ENCODE measurements at regions not wholly inside any gene's neighbourhood (a gene's known extent, or its start where the extent isn't known, plus 50 kb on each side); places are given as distances from the start of the nearest gene placed in this dataset.

GRCh38 chr10:94101894-94102293, 108.2 kb downstream of the PLCE1 start:
- DNase-seq, result no peak
- Mint-ChIP-seq H3K4me3 (ENCODE audit: unreplicated experiment) (no peak overlapping the region), H3K4me1 (ENCODE audit: low read depth, unreplicated experiment) (no peaks in the 10 kb centered on the region), H3K36me3 (ENCODE audit: unreplicated experiment) (no peaks in the 10 kb centered on the region), H3K27me3 (ENCODE audit: unreplicated experiment) (peaks cover 4% of the 10 kb centered on the region), H3K27ac (ENCODE audit: unreplicated experiment) (no peak overlapping the region), H3K9me3 (ENCODE audit: unreplicated experiment) (peaks cover 2% of the 10 kb centered on the region)
- TF ChIP-seq, protein P1, sequence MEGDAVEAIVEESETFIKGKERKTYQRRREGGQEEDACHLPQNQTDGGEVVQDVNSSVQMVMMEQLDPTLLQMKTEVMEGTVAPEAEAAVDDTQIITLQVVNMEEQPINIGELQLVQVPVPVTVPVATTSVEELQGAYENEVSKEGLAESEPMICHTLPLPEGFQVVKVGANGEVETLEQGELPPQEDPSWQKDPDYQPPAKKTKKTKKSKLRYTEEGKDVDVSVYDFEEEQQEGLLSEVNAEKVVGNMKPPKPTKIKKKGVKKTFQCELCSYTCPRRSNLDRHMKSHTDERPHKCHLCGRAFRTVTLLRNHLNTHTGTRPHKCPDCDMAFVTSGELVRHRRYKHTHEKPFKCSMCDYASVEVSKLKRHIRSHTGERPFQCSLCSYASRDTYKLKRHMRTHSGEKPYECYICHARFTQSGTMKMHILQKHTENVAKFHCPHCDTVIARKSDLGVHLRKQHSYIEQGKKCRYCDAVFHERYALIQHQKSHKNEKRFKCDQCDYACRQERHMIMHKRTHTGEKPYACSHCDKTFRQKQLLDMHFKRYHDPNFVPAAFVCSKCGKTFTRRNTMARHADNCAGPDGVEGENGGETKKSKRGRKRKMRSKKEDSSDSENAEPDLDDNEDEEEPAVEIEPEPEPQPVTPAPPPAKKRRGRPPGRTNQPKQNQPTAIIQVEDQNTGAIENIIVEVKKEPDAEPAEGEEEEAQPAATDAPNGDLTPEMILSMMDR (IDR thresholded peaks at IDR 0.05; ENCODE audit: partially characterized antibody, unreplicated experiment), result no peak

DNA sequence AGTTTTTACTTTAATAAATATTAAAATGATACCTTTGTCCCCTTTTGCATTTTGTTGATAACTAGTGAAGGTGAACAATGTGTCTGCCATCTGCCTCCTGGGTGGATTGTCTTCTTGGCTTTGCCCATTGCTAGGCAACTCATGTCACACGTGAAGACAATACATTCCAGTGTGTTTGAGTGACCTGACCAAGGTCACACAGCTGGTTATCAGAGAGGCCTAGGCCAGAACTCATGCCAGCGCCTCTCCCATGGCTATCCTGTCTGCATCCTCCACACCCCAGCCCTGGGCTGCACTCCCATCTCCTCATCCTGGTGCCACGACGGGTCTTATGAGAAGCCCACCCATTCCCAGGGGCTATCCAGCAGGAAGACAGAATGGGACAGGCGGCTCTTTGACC, 108.7 kb downstream of the PLCE1 start:
- Mint-ChIP-seq H3K9me3 (ENCODE audit: unreplicated experiment) (peaks cover 2% of the 10 kb centered on the region), H3K4me1 (ENCODE audit: low read depth, unreplicated experiment) (no peaks in the 10 kb centered on the region), H3K27ac (ENCODE audit: unreplicated experiment) (no peak overlapping the region), H3K27me3 (ENCODE audit: unreplicated experiment) (peaks cover 4% of the 10 kb centered on the region), H3K4me3 (ENCODE audit: unreplicated experiment) (no peak overlapping the region), H3K36me3 (ENCODE audit: unreplicated experiment) (no peaks in the 10 kb centered on the region)
- no peak for DNase-seq
- TF ChIP-seq, protein P1 (IDR thresholded peaks at IDR 0.05; ENCODE audit: partially characterized antibody, unreplicated experiment), result no peak

GRCh38 chr10:94103192-94103591, 109.5 kb downstream of the PLCE1 start:
- DNase-seq, result no peak
- TF ChIP-seq, protein P1 (IDR thresholded peaks at IDR 0.05; ENCODE audit: partially characterized antibody, unreplicated experiment), result no peak
- H3K9me3 Mint-ChIP-seq (ENCODE audit: unreplicated experiment), result peaks cover 2% of the 10 kb centered on the region
- no peak overlapping the region for H3K4me3 Mint-ChIP-seq (ENCODE audit: unreplicated experiment)
- H3K27ac Mint-ChIP-seq (ENCODE audit: unreplicated experiment), result no peak overlapping the region
- H3K27me3 Mint-ChIP-seq (ENCODE audit: unreplicated experiment), result peaks cover 4% of the 10 kb centered on the region
- no peaks in the 10 kb centered on the region for H3K4me1 Mint-ChIP-seq (ENCODE audit: low read depth, unreplicated experiment)
- H3K36me3 Mint-ChIP-seq (ENCODE audit: unreplicated experiment), result no peaks in the 10 kb centered on the region

DNA sequence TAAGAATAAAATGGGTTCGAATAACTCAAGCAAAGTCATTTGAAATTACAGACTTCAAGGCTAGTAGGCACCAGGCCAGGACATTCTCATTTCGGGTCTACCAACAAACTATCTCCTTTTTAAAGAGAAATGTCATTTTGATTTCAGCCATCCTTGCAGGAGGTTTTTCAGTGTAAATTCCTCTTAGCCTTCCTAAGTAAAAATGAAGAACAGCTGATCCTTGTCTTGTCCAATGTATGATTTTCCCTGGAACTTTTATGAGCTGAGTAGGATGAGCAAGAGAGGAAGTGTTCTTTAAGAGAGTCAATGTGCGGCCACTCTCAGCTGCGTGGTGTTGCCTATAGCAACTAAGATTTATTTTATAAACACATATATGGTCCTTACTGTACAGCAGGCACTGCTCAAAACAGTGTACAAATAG, 110.1 kb downstream of the PLCE1 start:
- DNase-seq, result no peak
- Mint-ChIP-seq H3K27ac (ENCODE audit: unreplicated experiment) (no peak overlapping the region), H3K4me3 (ENCODE audit: unreplicated experiment) (no peak overlapping the region), H3K9me3 (ENCODE audit: unreplicated experiment) (peaks cover 2% of the 10 kb centered on the region), H3K36me3 (ENCODE audit: unreplicated experiment) (no peaks in the 10 kb centered on the region), H3K27me3 (ENCODE audit: unreplicated experiment) (peaks cover 6% of the 10 kb centered on the region), H3K4me1 (ENCODE audit: low read depth, unreplicated experiment) (no peaks in the 10 kb centered on the region)
- TF ChIP-seq, protein P1 (IDR thresholded peaks at IDR 0.05; ENCODE audit: partially characterized antibody, unreplicated experiment), result no peak

DNA sequence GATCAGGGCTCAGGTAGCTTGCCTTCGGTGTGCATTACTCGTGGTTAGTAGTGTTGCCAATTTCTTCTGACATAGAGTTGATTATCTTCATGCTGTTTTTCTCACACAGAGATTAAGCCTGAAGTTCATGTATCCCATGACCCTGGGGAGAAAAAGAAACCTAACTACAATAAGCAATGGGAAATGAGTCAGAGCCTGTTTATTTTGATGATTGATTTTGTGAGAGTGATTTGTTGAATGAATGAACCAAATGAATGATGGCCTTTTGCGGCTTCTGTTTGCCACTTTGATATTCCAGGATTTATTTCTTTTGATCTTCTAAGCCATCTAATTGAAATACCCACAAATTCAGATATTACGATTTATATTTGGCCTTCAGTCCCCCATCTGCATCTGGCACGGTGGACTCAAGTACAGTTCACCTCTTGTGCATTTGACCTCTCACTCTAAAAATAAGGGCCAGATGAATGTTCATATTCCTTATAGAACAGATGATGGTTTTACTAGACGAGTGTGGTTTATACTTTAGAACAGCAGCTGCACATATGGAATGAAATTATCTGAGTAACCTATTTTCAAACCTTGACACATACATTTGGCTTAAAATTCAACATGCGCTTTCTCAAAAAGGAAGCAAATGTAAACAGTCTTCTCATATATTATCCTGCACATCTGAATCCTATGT, 110.7 kb downstream of the PLCE1 start:
- Mint-ChIP-seq H3K36me3 (ENCODE audit: unreplicated experiment) (no peaks in the 10 kb centered on the region), H3K4me3 (ENCODE audit: unreplicated experiment) (no peak overlapping the region), H3K27ac (ENCODE audit: unreplicated experiment) (no peak overlapping the region), H3K27me3 (ENCODE audit: unreplicated experiment) (peaks cover 6% of the 10 kb centered on the region), H3K9me3 (ENCODE audit: unreplicated experiment) (peaks cover 2% of the 10 kb centered on the region), H3K4me1 (ENCODE audit: low read depth, unreplicated experiment) (no peaks in the 10 kb centered on the region)
- TF ChIP-seq, protein P1 (IDR thresholded peaks at IDR 0.05; ENCODE audit: partially characterized antibody, unreplicated experiment), result no peak
- no peak for DNase-seq

Data from glutamatergic neuron (in vitro differentiated cells).